ENCODE measurements at regions not wholly inside any gene's neighbourhood (a gene's known extent, or its start where the extent isn't known, plus 50 kb on each side); places are given as distances from the start of the nearest gene placed in this dataset.
"Not testable (repeated sequence)": the region's sequence is repeated elsewhere in the genome, so short reads cannot be mapped to it uniquely, and the experiment has no call there.

DNA sequence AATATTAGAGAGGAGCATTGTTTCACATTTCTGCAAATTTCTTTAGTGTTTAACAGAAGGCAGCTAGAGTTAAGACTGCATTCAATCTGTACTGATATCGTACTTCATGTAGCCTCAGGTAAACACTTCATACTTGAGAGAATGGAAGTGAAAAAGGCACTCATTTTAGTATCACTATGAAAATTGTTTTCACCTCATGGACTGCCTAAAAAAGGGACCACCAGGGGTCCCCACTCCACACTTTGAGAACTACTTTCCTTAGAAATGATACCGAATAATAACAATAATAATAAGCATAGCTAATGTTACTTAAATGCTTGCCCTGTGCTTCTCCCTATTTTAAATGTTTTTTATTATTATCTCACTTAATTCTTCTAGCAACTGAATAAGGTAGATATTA, 95.1 kb downstream of the BLID start:
- DNase-seq: no peak

DNA sequence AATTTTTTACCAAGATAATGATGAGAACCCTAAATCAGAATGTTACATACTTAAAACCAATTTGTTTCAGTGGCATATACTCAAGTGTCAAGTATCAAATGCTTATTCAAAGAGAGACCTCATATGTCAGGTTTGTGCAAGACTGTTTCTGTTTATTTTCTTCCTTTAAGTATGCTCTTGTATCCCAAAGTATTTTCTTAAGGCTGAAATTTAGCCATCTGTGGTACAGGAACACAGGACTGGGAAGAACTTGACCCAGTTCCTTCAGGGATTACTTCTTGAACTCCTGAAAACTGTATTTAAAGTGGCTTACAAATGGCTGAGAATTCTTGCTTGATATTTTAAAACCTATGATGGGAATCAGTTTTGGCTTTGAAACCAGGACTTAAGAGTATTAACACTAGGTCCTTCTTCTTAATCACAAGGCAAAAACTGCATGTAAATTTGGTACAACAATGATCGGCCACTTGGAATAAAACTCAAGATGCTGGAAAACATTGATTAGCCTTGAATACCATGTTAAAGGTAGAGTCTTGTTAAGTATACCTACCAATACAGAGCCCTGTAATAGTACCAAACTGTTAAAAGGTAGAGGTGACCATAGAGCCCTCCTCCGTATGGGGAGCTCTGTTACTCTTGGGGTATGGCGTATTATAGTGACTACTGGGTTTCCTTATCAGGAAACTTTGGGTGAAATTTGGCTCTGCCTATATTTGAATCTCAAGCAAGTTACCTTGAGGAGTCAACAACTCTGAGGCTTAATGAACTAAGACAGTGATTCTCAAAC, 95.9 kb downstream of the BLID start:
- DNase-seq: no peak

DNA sequence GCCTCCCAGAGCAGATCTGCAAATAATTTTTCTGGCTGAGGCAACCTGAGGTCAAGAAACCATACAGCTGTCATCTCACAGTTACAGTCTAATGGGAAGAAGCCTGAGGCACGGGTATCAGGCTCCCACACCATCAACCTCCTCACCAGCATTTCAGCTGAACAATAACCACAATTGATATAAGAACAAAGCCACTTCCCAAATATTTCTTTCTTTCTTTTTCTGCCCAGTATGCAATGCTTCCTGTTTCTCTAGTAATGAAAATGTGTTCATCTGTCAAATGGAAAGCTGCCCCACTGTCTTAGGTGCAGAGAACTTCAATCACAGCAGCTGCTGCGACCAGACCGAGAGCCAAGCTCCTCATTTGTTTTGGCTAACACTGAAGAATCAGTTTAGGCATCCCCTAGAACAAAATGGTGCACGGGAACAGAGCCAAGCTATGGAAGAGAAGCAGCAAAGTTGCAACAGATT, 108.4 kb downstream of the BLID start:
- no peak for DNase-seq

DNA sequence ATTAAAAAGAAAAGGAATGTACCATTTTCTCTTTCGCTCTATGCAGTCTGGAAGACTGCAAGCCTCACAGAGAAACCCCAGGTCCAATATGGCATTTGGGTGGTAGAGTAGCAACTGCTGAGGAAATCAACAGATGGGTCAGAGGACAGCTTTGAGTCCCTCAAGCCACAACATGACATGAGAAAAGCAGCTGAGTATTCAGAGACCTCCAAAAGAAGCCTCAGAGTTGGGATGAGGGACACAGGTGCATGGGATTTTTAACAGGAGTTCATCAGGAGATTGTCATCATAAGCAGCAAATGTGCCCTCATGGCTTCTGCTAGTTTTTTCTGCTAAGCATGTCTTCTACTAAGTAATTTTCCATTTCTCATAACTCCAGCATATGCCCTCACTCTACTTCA, 111.6 kb downstream of the BLID start:
- DNase-seq: no peak

DNA sequence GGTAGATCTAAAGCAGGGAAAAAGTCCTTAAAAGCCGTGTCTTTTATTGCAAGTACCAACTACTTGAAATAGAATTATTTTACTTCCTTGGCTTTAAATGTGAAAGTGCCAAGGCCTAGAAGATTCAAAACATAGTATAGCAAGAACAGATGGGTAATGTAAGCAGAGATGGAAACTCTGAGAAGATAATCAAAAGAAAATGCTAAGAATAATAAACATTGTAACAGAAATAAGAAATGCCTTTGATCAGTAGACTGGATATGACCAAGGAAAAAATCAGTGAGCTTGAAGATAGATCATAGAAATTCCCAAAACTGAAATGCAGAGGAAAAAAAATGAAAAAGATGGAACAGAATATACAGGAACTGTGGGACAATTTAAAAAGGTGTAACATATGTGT, 113.1 kb downstream of the BLID start:
- no peak for DNase-seq

DNA sequence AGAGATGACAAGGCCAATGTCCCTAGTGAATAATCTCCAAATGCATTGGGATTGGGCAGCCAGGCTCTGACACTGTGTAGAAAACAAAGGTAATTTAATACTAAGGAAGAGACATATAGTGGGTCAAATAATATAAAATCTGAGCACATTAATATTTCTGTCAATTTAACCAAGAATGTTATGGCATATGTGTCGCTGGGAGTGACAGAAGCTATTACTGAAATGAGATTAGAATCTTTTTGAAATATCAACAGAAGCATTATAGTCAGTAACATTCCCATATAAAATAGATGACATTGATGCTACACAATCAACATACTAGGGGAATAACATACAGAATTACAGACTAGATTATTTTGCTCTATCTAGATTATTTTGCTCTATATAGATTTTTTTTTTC, 114.0 kb downstream of the BLID start:
- DNase-seq: no peak

DNA sequence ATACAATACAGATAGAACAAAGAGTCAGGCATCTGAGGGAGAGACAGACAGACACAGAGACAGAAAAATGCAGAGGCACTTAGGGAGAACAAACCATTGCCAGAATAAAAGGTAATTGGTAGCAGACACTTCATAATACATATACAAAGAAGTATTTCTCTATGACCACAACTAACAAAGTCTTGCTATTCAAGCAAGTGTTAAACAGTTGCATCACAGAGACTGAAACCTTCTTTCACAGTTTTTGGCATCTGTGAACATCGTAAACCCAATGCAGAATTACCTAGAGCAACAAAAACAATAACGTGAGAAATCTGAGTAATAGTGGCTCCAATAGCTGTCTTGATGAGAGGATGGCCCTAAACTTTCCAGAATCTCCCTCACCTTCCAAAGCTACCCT, 116.4 kb downstream of the BLID start:
- DNase-seq: no peak

DNA sequence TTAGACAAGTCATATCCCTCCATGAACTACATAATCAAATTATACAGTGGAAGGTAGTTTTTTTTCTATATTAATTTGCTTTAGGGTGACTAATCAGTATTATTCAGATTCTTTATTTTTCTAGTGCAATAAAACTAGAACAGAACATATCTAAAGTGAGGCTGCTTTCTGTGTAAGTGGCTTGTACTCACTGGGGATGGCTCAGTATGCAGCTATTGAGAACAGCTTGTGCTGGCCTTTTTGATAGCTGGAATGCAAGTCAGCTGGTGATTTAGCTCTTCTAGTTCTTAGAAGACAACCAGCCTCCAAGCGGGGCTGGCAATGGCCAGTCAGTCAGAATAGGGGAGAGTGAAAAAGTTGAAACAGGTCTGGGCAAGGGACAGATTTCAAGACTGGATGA, 119.4 kb downstream of the BLID start:
- DNase-seq: no peak

DNA sequence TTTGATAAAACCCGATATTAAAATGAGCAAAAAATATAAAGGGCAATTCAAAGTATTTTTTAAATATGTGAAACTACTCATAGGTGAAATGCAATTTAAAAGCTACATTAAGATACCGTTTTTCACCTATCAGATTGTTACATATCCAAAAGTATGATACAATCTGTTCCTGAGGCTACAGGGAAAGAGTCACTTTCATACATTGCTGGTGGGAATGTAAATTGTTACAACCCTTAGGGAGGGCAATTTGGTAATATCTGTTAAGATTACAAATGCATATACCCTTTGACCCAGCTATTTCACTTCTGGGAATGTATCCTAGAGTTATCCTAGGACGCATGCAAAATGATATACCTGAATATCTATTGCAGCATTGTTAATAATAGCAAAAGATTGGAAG, 132.1 kb downstream of the BLID start:
- no peak for DNase-seq

DNA sequence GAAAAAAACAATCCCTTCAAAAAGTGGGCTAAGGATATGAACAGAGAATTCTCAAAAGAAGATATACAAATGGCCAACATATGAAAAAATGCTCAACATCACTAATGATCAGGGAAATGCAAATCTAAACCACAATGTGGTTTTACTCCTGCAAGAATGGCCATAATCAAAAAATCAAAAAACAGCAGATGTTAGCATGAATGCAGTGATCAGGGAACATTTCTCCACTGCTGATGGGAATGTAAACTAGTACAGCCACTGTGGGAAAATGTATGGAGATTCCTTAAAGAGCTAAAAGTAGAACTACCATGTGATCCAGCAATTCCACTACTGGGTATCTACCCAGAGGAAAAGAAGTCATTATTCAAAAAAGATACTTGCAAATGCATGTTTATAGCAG, 138.1 kb downstream of the BLID start:
- DNase-seq: not testable (repeated sequence)

DNA sequence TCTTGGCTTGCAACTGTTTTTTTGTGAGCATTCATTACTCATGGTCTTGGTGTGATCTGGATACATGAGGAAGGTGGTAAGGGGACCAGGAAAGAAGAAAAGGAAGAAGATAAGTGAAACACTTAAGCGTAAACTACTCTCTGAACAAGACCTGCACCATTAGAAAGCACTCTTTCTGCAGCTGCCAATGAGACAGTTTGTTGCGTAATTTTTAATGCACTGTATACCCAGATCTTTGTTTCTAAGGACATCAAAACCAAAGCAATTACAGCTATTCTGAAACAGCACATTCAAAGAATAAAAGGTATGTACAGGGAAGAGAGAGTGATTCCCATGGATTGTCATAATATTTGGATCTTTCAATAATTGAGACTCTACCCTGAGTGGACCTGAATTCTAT, 147.4 kb downstream of the BLID start:
- DNase-seq: no peak

DNA sequence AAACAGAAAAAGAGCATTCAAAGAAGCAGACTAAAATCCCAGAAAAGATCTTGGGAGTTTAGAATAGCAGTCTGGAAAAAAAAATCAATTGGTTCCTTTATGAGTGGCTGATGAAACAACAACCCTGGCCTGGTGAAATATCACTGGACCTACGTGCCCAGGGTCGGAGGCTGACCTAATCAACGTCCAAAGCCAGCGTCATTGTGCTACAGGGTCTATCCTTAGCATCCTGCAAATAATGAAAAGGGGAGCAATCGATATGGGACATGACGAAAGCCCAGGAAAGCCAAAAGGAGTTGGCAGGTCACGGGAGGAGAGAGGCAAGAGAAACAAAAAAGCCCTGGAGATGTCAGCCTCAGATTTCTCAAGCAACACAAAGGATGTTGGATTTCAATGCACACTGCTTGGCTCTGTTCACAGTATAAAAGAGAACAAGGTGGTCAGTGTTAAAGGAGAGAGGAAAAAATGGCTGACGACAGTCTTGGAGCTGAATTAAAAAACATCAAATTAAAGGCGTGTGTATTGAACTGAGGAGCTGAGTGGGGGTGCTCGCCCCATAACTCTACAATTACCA, 148.8 kb downstream of the BLID start:
- no peak for DNase-seq

DNA sequence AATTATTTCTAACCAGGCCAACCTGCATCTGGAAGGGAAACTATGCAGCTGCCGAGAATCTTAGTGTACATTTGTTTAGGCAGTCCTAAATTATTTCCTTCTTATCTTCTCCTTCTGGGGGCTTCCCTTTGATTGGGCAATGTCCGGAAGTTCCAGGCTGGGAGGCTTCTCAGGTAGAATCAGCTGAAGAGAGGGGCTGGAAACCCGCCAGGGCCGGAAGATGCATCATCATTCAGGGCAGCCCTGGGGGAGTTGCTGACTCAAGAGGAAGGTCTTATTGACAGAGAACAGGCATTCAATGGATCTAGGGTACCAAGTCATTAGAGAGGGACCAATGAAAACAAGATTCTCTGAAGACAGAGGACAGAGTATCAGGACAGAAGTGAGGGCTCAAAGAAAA, 150.7 kb downstream of the BLID start:
- no peak for DNase-seq

DNA sequence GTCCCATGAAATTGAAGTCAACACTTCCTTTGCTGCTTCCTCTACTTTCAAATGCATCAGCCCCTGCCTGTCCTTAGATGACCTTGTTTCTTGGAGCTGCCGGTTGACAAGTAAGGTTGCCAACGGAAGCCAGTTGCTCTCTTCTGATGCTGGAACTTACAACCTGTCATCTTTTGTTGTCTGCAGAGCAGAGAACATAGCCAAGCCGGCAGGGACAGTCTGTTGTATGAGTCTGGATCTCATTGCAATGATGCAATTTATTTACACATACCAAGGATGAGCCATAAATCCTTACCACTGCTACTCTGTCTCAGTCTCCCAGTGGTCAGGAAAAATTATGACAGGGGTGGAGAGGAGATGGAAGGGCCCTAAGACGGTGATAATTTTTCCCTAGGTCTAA, 151.4 kb downstream of the BLID start:
- DNase-seq: no peak

DNA sequence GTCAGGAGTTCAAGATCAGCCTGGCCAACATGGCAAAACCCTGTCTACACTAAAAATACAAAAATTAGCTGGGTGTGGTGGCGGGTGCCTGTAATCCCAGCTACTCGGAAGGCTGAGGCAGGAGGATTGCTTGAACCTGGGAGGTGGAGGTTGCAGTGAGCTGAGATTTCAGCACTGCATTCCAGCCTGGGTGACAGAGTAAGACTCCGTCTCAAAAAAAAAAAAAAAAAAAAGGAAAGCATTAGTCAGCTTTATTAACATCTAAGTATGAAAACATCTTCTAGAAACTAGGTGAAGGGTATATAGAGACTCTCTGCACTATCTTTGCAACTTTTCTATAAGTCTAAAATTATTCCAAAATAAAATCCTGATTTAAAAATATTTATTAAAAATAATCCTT, 152.2 kb downstream of the BLID start:
- DNase-seq: not testable (repeated sequence)

DNA sequence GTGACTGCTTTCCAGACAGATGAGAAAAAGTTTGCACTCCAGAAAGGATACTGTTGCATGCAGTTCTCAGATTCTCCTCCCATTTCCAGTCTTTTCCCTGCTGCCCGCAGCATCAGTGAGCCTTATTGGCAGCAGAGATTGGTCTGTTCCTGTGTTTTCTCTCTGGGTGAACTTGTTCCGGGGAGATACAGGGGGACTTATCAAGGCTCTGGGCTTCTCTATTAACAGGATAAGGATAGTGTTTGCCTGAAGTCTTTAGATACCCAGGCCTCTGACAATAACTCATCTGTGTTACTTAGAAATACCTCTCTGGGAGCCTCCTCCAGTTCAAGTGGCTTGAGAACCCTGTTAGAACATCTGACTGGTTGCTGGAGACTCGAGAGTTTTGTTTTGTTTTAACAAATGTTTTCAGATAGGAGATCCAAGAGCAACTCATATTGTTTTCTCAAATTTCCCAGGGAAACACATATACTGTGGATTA, 154.7 kb downstream of the BLID start:
- no peak for DNase-seq

DNA sequence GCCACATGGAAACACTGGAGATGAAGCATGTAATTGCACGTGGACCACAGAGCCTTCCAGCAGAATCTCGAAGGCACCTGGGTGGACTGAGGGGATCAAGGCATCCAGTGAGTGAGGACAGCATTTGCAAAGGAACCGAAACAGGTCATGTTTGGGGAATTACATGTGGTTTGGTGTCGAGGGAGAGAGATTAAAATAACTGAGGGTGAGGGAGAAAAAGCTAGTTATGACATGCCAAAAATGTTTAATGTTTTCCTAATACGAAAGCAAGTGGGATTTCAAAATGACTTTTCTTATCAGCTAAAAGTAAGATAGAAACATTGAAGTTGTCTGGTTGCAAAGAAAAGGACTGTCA, 157.1 kb downstream of the BLID start:
- no peak for DNase-seq

DNA sequence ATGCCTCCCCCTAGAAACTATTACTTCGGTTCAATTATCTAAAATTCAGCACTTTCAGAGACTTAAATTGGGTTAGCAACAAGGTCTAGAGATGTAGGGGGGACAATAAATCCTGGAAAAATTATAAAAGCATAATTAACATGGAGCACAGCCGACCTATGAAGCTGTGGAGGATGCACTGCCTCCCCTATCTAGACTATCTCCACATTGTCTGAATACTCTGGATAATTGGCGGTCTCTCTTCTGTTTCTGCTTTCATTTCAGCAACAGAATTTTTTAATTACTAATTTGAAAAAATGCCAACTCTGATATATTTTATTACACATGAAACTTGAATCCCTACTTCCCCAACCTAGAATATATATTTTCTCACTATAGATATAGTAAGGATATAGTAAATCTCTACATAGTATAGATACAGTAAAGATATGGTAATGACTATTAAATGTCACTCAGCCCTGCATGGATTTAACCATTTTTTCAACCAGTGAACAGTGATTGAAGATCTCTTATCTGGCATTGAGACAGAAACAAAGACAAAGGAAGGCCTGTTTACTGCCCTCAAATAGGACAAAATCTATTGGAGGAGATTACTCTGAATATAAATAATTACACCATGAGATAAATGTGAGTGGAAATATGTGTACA, 157.6 kb downstream of the BLID start:
- DNase-seq: no peak

DNA sequence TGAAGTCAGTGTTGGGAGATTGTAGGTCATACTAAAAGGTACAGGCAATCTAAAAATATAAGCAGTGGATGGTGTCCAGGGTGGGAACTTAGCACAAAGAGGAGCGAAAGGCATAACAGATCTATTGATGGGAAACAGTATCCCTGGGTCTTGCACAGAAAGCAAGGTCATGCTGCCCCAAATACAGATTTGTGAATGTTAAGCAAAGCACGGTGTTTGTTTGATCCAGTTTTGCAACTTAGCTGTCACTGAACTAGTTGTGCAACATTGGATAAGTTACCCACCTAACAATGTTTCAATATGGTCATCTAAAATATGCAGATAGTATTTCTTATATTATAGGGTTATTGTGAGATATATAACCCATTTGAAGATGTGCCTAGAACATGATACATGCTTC, 162.9 kb downstream of the BLID start:
- no peak for DNase-seq

DNA sequence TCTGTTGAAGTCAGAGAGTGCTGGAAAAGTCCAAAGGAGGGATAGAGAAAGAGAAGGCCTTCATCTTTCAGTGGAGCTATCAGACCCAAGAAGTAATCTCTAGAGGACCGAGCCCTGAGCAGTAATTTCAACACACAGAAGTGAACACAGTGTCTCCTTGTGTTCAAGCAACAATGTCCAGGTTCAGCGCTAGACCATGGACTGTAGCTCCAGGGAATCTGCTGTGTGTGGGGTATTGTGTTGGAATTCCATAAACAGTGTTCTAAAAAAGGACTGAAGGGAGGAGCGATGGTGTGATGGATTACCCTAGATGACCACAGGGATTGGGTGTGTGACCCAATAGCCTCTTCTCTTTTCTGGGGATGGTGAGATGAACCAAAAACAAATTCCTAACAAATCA, 165.9 kb downstream of the BLID start:
- no peak for DNase-seq

DNA sequence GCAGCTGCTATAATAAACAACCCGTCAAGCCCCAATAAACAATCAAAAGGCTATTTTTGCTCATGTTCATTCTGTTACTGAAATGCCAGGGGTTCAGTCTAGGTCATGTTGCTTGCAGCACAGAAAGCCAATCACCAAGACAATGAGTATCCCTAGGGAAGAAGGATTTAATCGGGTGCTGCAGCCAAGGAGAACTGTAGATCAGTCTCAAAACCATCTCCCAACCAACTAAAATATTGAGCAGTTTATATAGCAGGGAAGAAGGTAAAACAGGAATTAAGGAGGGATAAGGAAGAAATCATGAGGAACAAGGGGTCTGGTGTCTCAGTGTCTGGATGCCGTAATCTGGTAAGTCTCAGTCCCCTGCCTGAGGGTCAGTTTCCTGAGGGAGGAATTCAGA, 169.5 kb downstream of the BLID start:
- no peak for DNase-seq

DNA sequence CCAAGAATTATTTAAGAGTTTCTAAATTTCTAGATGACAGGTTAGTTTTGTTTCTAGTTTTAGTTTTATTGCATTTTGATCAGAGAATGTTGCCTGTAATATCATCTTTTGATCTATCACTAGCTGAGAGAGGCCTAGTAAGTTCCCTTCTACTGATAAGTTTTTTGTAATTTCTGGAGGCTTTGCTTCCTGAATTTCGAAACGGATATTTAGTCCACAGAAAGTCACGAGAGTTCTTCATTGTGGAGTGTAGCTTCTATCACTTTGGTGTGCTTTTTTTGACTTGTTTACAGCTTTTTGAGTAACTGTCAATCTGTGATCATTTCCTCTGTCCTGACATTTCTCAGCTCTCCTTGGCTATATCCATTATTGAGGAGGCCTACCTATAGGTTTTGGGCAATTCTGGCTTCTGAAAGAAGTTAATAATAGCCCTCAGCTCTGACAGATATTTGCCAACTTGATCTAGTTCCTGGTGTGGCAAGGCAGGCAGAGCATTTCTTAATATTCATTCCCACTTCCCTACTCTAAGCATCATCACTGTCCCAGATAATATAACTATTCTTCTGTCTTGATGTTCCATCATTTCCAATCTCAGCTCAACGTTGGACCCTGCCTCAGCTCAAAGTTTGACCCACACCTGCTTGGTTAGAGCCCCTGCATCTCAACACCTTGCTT, 171.3 kb downstream of the BLID start:
- DNase-seq: no peak

DNA sequence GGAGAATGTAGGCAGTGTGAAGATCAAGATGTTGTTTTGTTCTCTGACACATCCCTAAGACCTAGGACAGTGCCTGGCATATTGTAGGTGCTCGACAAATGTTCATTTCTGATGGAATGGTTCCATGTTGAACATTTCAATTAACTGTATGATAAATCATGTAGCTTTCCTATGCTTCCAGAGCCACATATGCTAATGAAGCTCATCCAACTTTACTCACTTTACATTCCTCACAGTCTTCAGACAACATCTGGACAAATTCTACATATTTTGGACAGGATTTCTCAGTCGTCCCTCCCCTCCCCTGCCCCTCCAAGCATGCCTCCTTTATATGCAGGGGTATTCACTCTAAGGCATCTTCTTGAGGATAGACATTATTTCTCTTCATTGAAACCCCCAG, 177.9 kb downstream of the BLID start:
- no peak for DNase-seq

All from CD4-positive, alpha-beta T cell treated with Interleukin-15 for 1 hour (primary cell).